ENCODE measurements at regions not wholly inside any gene's neighbourhood (a gene's known extent, or its start where the extent isn't known, plus 50 kb on each side); places are given as distances from the start of the nearest gene placed in this dataset.

GRCh38 chr1:17958704-17959103 lies 148.9 kb upstream of the IGSF21 start:
- TF ChIP-seq, protein P1, sequence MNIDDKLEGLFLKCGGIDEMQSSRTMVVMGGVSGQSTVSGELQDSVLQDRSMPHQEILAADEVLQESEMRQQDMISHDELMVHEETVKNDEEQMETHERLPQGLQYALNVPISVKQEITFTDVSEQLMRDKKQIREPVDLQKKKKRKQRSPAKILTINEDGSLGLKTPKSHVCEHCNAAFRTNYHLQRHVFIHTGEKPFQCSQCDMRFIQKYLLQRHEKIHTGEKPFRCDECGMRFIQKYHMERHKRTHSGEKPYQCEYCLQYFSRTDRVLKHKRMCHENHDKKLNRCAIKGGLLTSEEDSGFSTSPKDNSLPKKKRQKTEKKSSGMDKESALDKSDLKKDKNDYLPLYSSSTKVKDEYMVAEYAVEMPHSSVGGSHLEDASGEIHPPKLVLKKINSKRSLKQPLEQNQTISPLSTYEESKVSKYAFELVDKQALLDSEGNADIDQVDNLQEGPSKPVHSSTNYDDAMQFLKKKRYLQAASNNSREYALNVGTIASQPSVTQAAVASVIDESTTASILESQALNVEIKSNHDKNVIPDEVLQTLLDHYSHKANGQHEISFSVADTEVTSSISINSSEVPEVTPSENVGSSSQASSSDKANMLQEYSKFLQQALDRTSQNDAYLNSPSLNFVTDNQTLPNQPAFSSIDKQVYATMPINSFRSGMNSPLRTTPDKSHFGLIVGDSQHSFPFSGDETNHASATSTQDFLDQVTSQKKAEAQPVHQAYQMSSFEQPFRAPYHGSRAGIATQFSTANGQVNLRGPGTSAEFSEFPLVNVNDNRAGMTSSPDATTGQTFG (tag by site-specific recombination; IDR thresholded peaks at IDR 0.05; ENCODE audit: borderline replicate concordance): no peak
- TF ChIP-seq, protein P2, sequence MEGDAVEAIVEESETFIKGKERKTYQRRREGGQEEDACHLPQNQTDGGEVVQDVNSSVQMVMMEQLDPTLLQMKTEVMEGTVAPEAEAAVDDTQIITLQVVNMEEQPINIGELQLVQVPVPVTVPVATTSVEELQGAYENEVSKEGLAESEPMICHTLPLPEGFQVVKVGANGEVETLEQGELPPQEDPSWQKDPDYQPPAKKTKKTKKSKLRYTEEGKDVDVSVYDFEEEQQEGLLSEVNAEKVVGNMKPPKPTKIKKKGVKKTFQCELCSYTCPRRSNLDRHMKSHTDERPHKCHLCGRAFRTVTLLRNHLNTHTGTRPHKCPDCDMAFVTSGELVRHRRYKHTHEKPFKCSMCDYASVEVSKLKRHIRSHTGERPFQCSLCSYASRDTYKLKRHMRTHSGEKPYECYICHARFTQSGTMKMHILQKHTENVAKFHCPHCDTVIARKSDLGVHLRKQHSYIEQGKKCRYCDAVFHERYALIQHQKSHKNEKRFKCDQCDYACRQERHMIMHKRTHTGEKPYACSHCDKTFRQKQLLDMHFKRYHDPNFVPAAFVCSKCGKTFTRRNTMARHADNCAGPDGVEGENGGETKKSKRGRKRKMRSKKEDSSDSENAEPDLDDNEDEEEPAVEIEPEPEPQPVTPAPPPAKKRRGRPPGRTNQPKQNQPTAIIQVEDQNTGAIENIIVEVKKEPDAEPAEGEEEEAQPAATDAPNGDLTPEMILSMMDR (tag by site-specific recombination; IDR thresholded peaks at IDR 0.05): no peak
- TF ChIP-seq WT1 (tag by site-specific recombination; IDR thresholded peaks at IDR 0.05) (no peak), ZNF501 (tag by site-specific recombination; IDR thresholded peaks at IDR 0.05) (no peak), ZNF837 (tag by site-specific recombination; IDR thresholded peaks at IDR 0.05) (no peak), TCF7L2 (IDR thresholded peaks at IDR 0.05; ENCODE audit: borderline replicate concordance, low read depth, low read length) (no peak), ZNF174 (tag by site-specific recombination; IDR thresholded peaks at IDR 0.05) (no peak), ZNF133 (tag by site-specific recombination; IDR thresholded peaks at IDR 0.05) (no peak), ZNF701 (tag by site-specific recombination; IDR thresholded peaks at IDR 0.05) (no peak), ZNF549 (tag by site-specific recombination; IDR thresholded peaks at IDR 0.05) (no peak), ZNF23 (tag by site-specific recombination; IDR thresholded peaks at IDR 0.05; ENCODE audit: borderline replicate concordance) (no peak), HOXC10 (CRISPR knock-in tag; IDR thresholded peaks at IDR 0.05) (no peak)
